ENCODE measurements at regions not wholly inside any gene's neighbourhood (a gene's known extent, or its start where the extent isn't known, plus 50 kb on each side); places are given as distances from the start of the nearest gene placed in this dataset.

DNA sequence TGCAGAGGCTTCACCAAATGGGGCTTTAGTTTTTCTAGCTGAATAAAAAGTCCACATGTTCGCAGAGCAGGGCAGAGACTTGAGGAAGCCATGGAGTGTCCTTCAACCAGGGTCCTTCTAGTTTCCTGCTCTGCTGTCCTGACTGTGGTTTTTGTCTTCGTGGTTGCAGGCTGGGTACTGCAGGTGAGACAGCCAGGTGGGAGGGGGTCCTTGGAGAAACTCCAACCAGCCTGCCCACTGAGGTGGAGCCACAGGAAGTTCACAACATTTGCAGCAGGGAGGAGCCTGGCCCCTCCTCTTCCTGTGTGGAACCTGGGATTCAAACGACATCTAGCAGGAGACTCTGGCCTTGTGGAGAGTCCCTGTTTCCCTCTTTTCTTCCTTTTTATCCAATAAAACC is 68.8 kb upstream of the MYLIP start:
- TF ChIP-seq TAF1 (IDR thresholded peaks at IDR 0.05; ENCODE audit: low read depth): no peak
- TF ChIP-seq, protein P1, sequence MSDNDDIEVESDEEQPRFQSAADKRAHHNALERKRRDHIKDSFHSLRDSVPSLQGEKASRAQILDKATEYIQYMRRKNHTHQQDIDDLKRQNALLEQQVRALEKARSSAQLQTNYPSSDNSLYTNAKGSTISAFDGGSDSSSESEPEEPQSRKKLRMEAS (IDR thresholded peaks at IDR 0.05): no peak
- TF ChIP-seq EP300 (IDR thresholded peaks at IDR 0.05; ENCODE audit: borderline replicate concordance): no peak
- no peak for TF ChIP-seq YY1 (IDR thresholded peaks at IDR 0.05; ENCODE audit: low read depth)
- TF ChIP-seq RAD21 (IDR thresholded peaks at IDR 0.05; ENCODE audit: low read depth): no peak
- TF ChIP-seq FOXM1 (IDR thresholded peaks at IDR 0.05; ENCODE audit: borderline replicate concordance, low read depth): no peak
- TF ChIP-seq TCF12 (IDR thresholded peaks at IDR 0.05; ENCODE audit: low read depth): no peak
- no peak for TF ChIP-seq TEAD4 (IDR thresholded peaks at IDR 0.05)
- TF ChIP-seq, protein P2, sequence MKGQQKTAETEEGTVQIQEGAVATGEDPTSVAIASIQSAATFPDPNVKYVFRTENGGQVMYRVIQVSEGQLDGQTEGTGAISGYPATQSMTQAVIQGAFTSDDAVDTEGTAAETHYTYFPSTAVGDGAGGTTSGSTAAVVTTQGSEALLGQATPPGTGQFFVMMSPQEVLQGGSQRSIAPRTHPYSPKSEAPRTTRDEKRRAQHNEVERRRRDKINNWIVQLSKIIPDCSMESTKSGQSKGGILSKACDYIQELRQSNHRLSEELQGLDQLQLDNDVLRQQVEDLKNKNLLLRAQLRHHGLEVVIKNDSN (IDR thresholded peaks at IDR 0.05): no peak
- TF ChIP-seq ZBTB7A (IDR thresholded peaks at IDR 0.05; ENCODE audit: low read depth): no peak
